IMR-90 (cell line): ENCODE measurements at regions not wholly inside any gene's neighbourhood (a gene's known extent, or its start where the extent isn't known, plus 50 kb on each side); places are given as distances from the start of the nearest gene placed in this dataset.

Source experiments
- ATAC-seq: fragments of 200-7000 bp; cut with Tn5 transposase; 2 replicates; pipeline ENCODE4 v1.9.1; 2020; ENCODE audit warnings: low read depth, mild to moderate bottlenecking, moderate library complexity
- BruUV-seq: library from RNA; stranded (reverse); fragments of 400-500 nt; replicated peaks from 2 replicates; lab custom pipeline; 2021; lab: Mats Ljungman, UMichigan
- CTCF ChIA-PET: fragments of 300-600 bp; formaldehyde crosslinking; extraction: SDS; loops from one replicate; lab custom pipeline; 2021; ENCODE audit warnings: antibody characterized with exemption; lab: Yijun Ruan, JAX
- POLR2A ChIA-PET: fragments of 300-600 bp; sonication (Branson Sonifier 250); formaldehyde crosslinking; loops from one replicate; lab custom pipeline; 2022; ENCODE audit warnings: antibody characterized with exemption; ENCODE audit not compliant: unreplicated experiment; lab: Charles Lee
- DNase-seq: peaks from one replicate; pipeline ENCODE4 v3.0.0; 2013
- H2AFZ ChIP-seq: replicated peaks from 2 replicates; pipeline ENCODE3; 2013; ENCODE audit warnings: low read length, mild to moderate bottlenecking; ENCODE audit not compliant: poor library complexity
- H2AK5ac ChIP-seq: 2 replicates; pipeline ENCODE4 v1.6.1; 2013; ENCODE audit warnings: low read depth, low read length, inconsistent platforms
- H2AK9ac ChIP-seq: replicated peaks from 2 replicates; pipeline ENCODE3; 2013; ENCODE audit warnings: mild to moderate bottlenecking, low read depth, low read length, moderate library complexity; ENCODE audit not compliant: poor library complexity
- H2BK120ac ChIP-seq: 2 replicates; pipeline ENCODE4 v1.6.1; 2013; ENCODE audit warnings: low read depth, low read length, inconsistent platforms
- H2BK15ac ChIP-seq: 3 replicates; pipeline ENCODE4 v1.6.1; 2013; ENCODE audit warnings: low read depth, low read length, inconsistent platforms
- H2BK20ac ChIP-seq: 2 replicates; pipeline ENCODE4 v1.6.1; 2013; ENCODE audit warnings: low read depth, mild to moderate bottlenecking, inconsistent platforms, low read length, moderate library complexity
- H2BK5ac ChIP-seq: 2 replicates; pipeline ENCODE4 v1.6.1; 2013; ENCODE audit warnings: mild to moderate bottlenecking, low read depth, low read length, inconsistent platforms; ENCODE audit not compliant: poor library complexity, severe bottlenecking
- H3K14ac ChIP-seq: replicated peaks from 2 replicates; pipeline ENCODE4 v1.6.1; 2013; ENCODE audit warnings: low read depth, low read length, inconsistent platforms
- H3K18ac ChIP-seq: 2 replicates; pipeline ENCODE4 v1.6.1; 2013; ENCODE audit warnings: low read depth, low read length, control low read depth
- H3K23ac ChIP-seq: 2 replicates; pipeline ENCODE4 v1.6.1; 2013; ENCODE audit warnings: low read depth, low read length, inconsistent platforms
- H3K27ac ChIP-seq: 2 replicates; pipeline ENCODE4 v1.5.1; 2013; ENCODE audit warnings: mild to moderate bottlenecking, control low read depth, low read length; ENCODE audit not compliant: insufficient read depth
- H3K27me3 ChIP-seq: 2 replicates; pipeline ENCODE4 v1.6.1; 2013; ENCODE audit warnings: low read length; ENCODE audit not compliant: control insufficient read depth, insufficient read depth
- H3K36me3 ChIP-seq: 2 replicates; pipeline ENCODE4 v1.6.1; 2013; ENCODE audit warnings: low read length, mixed read lengths; ENCODE audit not compliant: control insufficient read depth, insufficient read depth
- H3K4ac ChIP-seq: 2 replicates; pipeline ENCODE4 v1.6.1; 2013; ENCODE audit warnings: low read depth, low read length, inconsistent platforms
- H3K4me1 ChIP-seq: 2 replicates; pipeline ENCODE4 v1.6.1; 2013; ENCODE audit warnings: low read length, mixed read lengths; ENCODE audit not compliant: control insufficient read depth, insufficient read depth
- H3K4me2 ChIP-seq: 2 replicates; pipeline ENCODE4 v1.6.1; 2013; ENCODE audit warnings: low read depth, mild to moderate bottlenecking, control low read depth, low read length, moderate library complexity
- H3K4me3 ChIP-seq: 2 replicates; pipeline ENCODE4 v1.5.1; 2013; ENCODE audit warnings: low read depth, mild to moderate bottlenecking, control low read depth, low read length, moderate library complexity; ENCODE audit not compliant: insufficient read depth
- H3K56ac ChIP-seq: 2 replicates; pipeline ENCODE4 v1.6.1; 2013; ENCODE audit warnings: low read length, inconsistent platforms; ENCODE audit not compliant: insufficient read depth; ENCODE audit errors: extremely low read depth
- H3K79me1 ChIP-seq, 2 experiments: 2 replicates each; pipeline ENCODE4 v1.6.1; 2013; ENCODE audit warnings: low read length in 2 of 2, inconsistent platforms in 1 of 2, low read depth in 1 of 2
- H3K9ac ChIP-seq: 2 replicates; pipeline ENCODE4 v1.6.1; 2013; ENCODE audit warnings: low read depth, low read length, control low read depth
- H3K9me1 ChIP-seq: 2 replicates; pipeline ENCODE4 v1.6.1; 2013; ENCODE audit warnings: low read length, inconsistent platforms; ENCODE audit not compliant: insufficient read depth
- H3K9me3 ChIP-seq: 2 replicates; pipeline ENCODE4 v1.6.1; 2013; ENCODE audit warnings: low read length; ENCODE audit not compliant: control insufficient read depth, insufficient read depth
- H4K20me1 ChIP-seq: 2 replicates; pipeline ENCODE4 v1.6.1; 2013; ENCODE audit warnings: low read length, inconsistent platforms; ENCODE audit not compliant: insufficient read depth
- H4K5ac ChIP-seq: 2 replicates; pipeline ENCODE4 v1.6.1; 2013; ENCODE audit warnings: mild to moderate bottlenecking, low read depth, low read length, control low read depth
- H4K8ac ChIP-seq, 2 experiments: 2 replicates each; pipeline ENCODE4 v1.6.1; 2013; ENCODE audit warnings: low read depth in 2 of 2, low read length in 2 of 2, control low read depth in 1 of 2, inconsistent platforms in 1 of 2
- H4K91ac ChIP-seq: 2 replicates; pipeline ENCODE4 v1.6.1; 2013; ENCODE audit warnings: low read depth, low read length, inconsistent platforms; ENCODE audit not compliant: insufficient read depth
- MAFK ChIP-seq: IDR thresholded peaks from 2 replicates; pipeline ENCODE4 v1.6.1; 2012; ENCODE audit warnings: low read depth, low read length, improper control_type of control experiment
- MXI1 ChIP-seq: IDR thresholded peaks from 2 replicates; pipeline ENCODE4 v1.6.1; 2012; ENCODE audit warnings: low read depth, mild to moderate bottlenecking, low read length, moderate library complexity, borderline replicate concordance
- NFE2L2 ChIP-seq: fragments of 150-350 bp; IDR thresholded peaks from 2 replicates; pipeline ENCODE4 v1.6.1; 2016; ENCODE audit warnings: low read depth, mild to moderate bottlenecking, low read length
- RAD21 ChIP-seq: IDR thresholded peaks from 2 replicates; pipeline ENCODE4 v1.6.1; 2012; ENCODE audit warnings: low read length, improper control_type of control experiment
- RCOR1 ChIP-seq: IDR thresholded peaks from 2 replicates; pipeline ENCODE4 v1.6.1; 2012; ENCODE audit warnings: mild to moderate bottlenecking, low read length, improper control_type of control experiment; ENCODE audit not compliant: insufficient replicate concordance
- RFX5 ChIP-seq: IDR thresholded peaks from 2 replicates; pipeline ENCODE4 v1.8.0; 2012; ENCODE audit warnings: low read depth, mild to moderate bottlenecking, low read length, moderate library complexity
- SMC3 ChIP-seq: fragments of 150-350 bp; IDR thresholded peaks from 2 replicates; pipeline ENCODE4 v1.6.1; 2016; ENCODE audit warnings: low read depth, mild to moderate bottlenecking, antibody characterized with exemption, low read length, moderate library complexity
- WGBS, 2 experiments: methylation state at CpG; one replicate each; pipeline versions ENCODE4 v1.1.5 to v1.1.7; 2013; ENCODE audit warnings: missing lambda C conversion rate in 2 of 2; ENCODE audit not compliant: insufficient read length in 1 of 2; ENCODE audit errors: extremely low coverage in 2 of 2; 5-methylcytosine and 5-hydroxymethylcytosine counted together
- dilution Hi-C: fragments of 300-500 bp; cut with HindIII; formaldehyde crosslinking; loops from one replicate; pipeline ENCODE4 v1.14.3; 2018; ENCODE audit warnings: low sequenced_read_pairs; ENCODE audit not compliant: unreplicated experiment
- in situ Hi-C: fragments of 300-500 bp; cut with MboI; formaldehyde crosslinking; loops from 3 replicates; pipeline ENCODE4 v1.14.3; 2019; ENCODE audit warnings: low sequenced_read_pairs, inconsistent platforms, mixed read lengths
- intact Hi-C: fragments of 100-400 bp; cut with micrococcal nuclease; formaldehyde crosslinking; loops from 2 replicates; pipeline ENCODE4 v1.10.0; 2022
- TF ChIP-seq, protein P1 (sequence below): fragments of 150-350 bp; IDR thresholded peaks from 2 replicates; pipeline ENCODE4 v1.6.1; 2016; ENCODE audit warnings: low read depth, mild to moderate bottlenecking, low read length, moderate library complexity, borderline replicate concordance
- TF ChIP-seq, protein P2 (sequence below): fragments of 150-350 bp; IDR thresholded peaks from 2 replicates; pipeline ENCODE4 v1.6.1; 2017; ENCODE audit warnings: mild to moderate bottlenecking, antibody characterized with exemption, low read length, low read depth

DNA sequence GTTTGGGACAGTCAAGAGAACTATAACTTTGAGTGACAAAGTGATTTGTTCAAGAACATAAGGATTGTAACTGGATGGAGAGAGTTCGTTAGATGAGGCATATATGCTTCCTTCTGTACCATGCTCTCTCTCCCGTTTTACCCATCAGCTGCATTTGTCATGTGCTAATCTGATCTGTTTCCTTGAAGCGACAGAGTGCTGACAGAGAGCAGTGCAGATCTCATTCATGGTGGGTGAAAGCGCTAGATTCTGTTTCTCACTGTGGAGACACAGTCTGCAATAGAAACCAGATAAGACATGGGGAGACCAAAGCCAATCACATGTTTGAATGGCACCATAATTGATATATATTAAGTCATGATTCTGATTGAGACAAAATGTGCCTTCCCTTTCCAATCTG lies 456.6 kb upstream of the CELF4 start:
- Histone ChIP-seq H2BK15ac (no peak overlapping the region), H3K18ac (no peak overlapping the region), H3K4ac (no peak overlapping the region), H3K23ac (no peak overlapping the region), H3K4me1 (no peaks in the 10 kb centered on the region), H3K79me1 (no peaks in the 10 kb centered on the region), H2AFZ (no peak overlapping the region), H2AK5ac (no peak overlapping the region), H3K56ac (no peak overlapping the region), H3K36me3 (no peaks in the 10 kb centered on the region), H3K4me3 (no peak overlapping the region), H3K9me1 (no peaks in the 10 kb centered on the region), H2BK120ac (no peak overlapping the region), H3K27me3 (no peaks in the 10 kb centered on the region), H3K9me3 (peaks cover 13% of the 10 kb centered on the region), H4K5ac (no peak overlapping the region), H4K91ac (no peak overlapping the region), H2AK9ac (no peak overlapping the region), H4K8ac (no peak overlapping the region), H3K27ac (no peak overlapping the region), H2BK5ac (no peak overlapping the region), H4K20me1 (no peaks in the 10 kb centered on the region), H3K14ac (no peak overlapping the region), H3K9ac (no peak overlapping the region), H2BK20ac (no peak overlapping the region), H3K4me2 (no peak overlapping the region)
- in situ Hi-C loops: no loop called here
- WGBS, 2 experiments: 40% methylated on average over 1 of the region's 4 CpGs; no CpG with 5 or more reads in 1 of the 2 experiments
- CTCF ChIA-PET: no interaction called here
- no peak for TF ChIP-seq RFX5
- no peak for TF ChIP-seq NFE2L2
- no peak for TF ChIP-seq SMC3
- TF ChIP-seq, protein P1, sequence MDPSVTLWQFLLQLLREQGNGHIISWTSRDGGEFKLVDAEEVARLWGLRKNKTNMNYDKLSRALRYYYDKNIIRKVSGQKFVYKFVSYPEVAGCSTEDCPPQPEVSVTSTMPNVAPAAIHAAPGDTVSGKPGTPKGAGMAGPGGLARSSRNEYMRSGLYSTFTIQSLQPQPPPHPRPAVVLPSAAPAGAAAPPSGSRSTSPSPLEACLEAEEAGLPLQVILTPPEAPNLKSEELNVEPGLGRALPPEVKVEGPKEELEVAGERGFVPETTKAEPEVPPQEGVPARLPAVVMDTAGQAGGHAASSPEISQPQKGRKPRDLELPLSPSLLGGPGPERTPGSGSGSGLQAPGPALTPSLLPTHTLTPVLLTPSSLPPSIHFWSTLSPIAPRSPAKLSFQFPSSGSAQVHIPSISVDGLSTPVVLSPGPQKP: no peak
- TF ChIP-seq RCOR1: no peak
- TF ChIP-seq MAFK: no peak
- no peak for TF ChIP-seq RAD21
- no peak for TF ChIP-seq MXI1
- TF ChIP-seq, protein P2, sequence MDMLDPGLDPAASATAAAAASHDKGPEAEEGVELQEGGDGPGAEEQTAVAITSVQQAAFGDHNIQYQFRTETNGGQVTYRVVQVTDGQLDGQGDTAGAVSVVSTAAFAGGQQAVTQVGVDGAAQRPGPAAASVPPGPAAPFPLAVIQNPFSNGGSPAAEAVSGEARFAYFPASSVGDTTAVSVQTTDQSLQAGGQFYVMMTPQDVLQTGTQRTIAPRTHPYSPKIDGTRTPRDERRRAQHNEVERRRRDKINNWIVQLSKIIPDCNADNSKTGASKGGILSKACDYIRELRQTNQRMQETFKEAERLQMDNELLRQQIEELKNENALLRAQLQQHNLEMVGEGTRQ: no peak
- dilution Hi-C loops: no loop called here
- intact Hi-C loops: no loop called here
- POLR2A ChIA-PET: no interaction called here
- no TSS peak for BruUV-seq
- ATAC-seq (no peak), DNase-seq (no peak)
